ENCODE measurements at regions not wholly inside any gene's neighbourhood (a gene's known extent, or its start where the extent isn't known, plus 50 kb on each side); places are given as distances from the start of the nearest gene placed in this dataset.

- no peak for TF ChIP-seq CTCF (IDR thresholded peaks at IDR 0.05)
- no peak for TF ChIP-seq POLR2A (IDR thresholded peaks at IDR 0.05)
Measured at GRCh38 chr5:33367416-33367815, 73.3 kb upstream of the TARS1 start.
